ENCODE measurements at regions not wholly inside any gene's neighbourhood (a gene's known extent, or its start where the extent isn't known, plus 50 kb on each side); places are given as distances from the start of the nearest gene placed in this dataset.
"Not testable (repeated sequence)": the region's sequence is repeated elsewhere in the genome, so short reads cannot be mapped to it uniquely, and the experiment has no call there.

DNA sequence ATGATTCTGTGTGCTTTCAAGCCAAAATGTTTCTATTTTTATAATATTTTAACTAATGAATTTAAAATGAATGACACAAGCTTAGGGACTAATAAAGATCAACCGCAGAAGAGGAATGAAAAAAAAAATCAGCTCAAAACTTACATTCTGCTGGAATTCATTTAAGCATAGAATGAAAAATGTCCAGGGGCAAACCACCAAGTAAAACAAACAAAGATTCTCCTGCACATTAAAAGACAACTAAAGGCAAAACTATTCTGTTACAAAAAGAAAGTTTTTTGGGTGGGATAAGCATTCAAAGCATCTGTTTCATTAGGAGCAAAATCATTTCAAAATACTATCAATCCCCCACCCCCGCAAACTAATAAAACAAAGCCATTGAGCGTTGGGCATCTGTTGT, 99.3 kb upstream of the SOX11 start:
- Histone ChIP-seq H3K36me3 (ENCODE audit: insufficient read depth, low read length) (no peaks in the 10 kb centered on the region), H3K4me2 (ENCODE audit: low read length) (peak overlapping the region; percentile 15), H3K27me3 (ENCODE audit: control insufficient read depth, insufficient read depth, low read length) (no peaks in the 10 kb centered on the region), H3K9ac (ENCODE audit: low read depth, low read length) (no peak overlapping the region), H3K9me3 (replicated peaks; ENCODE audit: low read length) (no peaks in the 10 kb centered on the region), H3K4me3 (ENCODE audit: low read length) (no peak overlapping the region), H3K4me1 (ENCODE audit: control insufficient read depth, insufficient read depth, low read length) (peaks cover 27% of the 10 kb centered on the region)

DNA sequence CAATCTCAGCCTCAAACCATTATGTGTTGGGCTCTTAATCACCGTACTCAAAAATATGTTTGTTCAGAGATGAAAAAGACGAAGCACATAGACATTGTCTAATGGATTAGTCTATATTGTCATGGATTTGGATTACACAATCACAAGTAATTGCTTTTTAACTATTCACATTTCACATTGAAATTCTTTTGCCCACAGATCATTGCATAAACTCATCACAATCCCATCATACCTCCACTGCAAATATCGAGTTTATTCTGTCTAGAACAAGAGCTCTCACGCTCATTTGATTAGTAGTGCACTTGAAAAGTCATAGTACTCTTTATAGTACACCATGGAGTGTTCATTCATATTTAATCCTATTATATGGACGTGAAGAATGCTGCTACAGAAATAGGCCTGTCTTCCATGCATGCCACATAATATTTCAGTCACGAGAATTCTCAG, 97.9 kb upstream of the SOX11 start:
- H3K9me3 ChIP-seq (replicated peaks; ENCODE audit: low read length) = no peaks in the 10 kb centered on the region

GRCh38 chr2:5596868-5597267, 95.3 kb upstream of the SOX11 start:
- Histone ChIP-seq H3K36me3 (ENCODE audit: insufficient read depth, low read length) (no peaks in the 10 kb centered on the region), H3K9me3 (replicated peaks; ENCODE audit: low read length) (no peaks in the 10 kb centered on the region), H3K4me2 (ENCODE audit: low read length) (no peak overlapping the region)

More for the DNA sequence above, 97.9 kb upstream of the SOX11 start:
- H3K4me1 ChIP-seq (ENCODE audit: control insufficient read depth, insufficient read depth, low read length) = peaks cover 27% of the 10 kb centered on the region
- H3K36me3 ChIP-seq (ENCODE audit: insufficient read depth, low read length) = no peaks in the 10 kb centered on the region
- H3K9ac ChIP-seq (ENCODE audit: low read depth, low read length) = no peak overlapping the region
- H3K4me2 ChIP-seq (ENCODE audit: low read length) = no peak overlapping the region
- H3K4me3 ChIP-seq (ENCODE audit: low read length) = no peak overlapping the region
- no peaks in the 10 kb centered on the region for H3K27me3 ChIP-seq (ENCODE audit: control insufficient read depth, insufficient read depth, low read length)

DNA sequence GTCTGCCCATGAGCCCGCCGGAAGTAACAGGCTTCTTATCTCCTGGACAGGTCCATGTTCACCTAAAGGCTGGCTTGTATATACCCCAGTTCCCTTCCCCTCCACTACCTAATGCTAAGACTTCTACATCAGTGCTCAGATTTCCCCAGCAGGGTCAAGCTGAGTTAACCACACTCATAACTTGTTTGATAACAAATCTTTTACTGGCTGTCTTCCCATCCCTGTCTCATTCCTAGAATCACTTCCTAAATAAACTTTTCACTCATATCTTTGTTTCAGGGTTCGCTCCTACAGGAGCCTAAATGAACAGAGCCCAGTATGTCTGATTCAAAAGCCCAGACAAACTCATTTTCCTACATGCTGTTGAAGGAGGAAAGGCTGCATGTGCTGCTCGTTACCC, 94.0 kb upstream of the SOX11 start:
- no peak overlapping the region for H3K4me3 ChIP-seq (ENCODE audit: low read length)
- no peaks in the 10 kb centered on the region for H3K36me3 ChIP-seq (ENCODE audit: insufficient read depth, low read length)
- no peaks in the 10 kb centered on the region for H3K9me3 ChIP-seq (replicated peaks; ENCODE audit: low read length)
- no peak overlapping the region for H3K9ac ChIP-seq (ENCODE audit: low read depth, low read length)
- peaks cover 11% of the 10 kb centered on the region for H3K4me1 ChIP-seq (ENCODE audit: control insufficient read depth, insufficient read depth, low read length)
- H3K27me3 ChIP-seq (ENCODE audit: control insufficient read depth, insufficient read depth, low read length) = no peaks in the 10 kb centered on the region
- no peak overlapping the region for H3K4me2 ChIP-seq (ENCODE audit: low read length)

More at GRCh38 chr2:5596868-5597267, 95.3 kb upstream of the SOX11 start:
- Histone ChIP-seq H3K27me3 (ENCODE audit: control insufficient read depth, insufficient read depth, low read length) (no peaks in the 10 kb centered on the region), H3K4me3 (ENCODE audit: low read length) (no peak overlapping the region), H3K9ac (ENCODE audit: low read depth, low read length) (no peak overlapping the region), H3K4me1 (ENCODE audit: control insufficient read depth, insufficient read depth, low read length) (peaks cover 20% of the 10 kb centered on the region)

- Histone ChIP-seq H3K36me3 (ENCODE audit: insufficient read depth, low read length) (no peaks in the 10 kb centered on the region), H3K4me2 (ENCODE audit: low read length) (no peak overlapping the region), H3K9ac (ENCODE audit: low read depth, low read length) (no peak overlapping the region), H3K27me3 (ENCODE audit: control insufficient read depth, insufficient read depth, low read length) (no peaks in the 10 kb centered on the region), H3K4me3 (ENCODE audit: low read length) (no peak overlapping the region), H3K9me3 (replicated peaks; ENCODE audit: low read length) (no peaks in the 10 kb centered on the region), H3K4me1 (ENCODE audit: control insufficient read depth, insufficient read depth, low read length) (no peaks in the 10 kb centered on the region)
Measured at GRCh38 chr2:5609201-5609600, 83.0 kb upstream of the SOX11 start.

DNA sequence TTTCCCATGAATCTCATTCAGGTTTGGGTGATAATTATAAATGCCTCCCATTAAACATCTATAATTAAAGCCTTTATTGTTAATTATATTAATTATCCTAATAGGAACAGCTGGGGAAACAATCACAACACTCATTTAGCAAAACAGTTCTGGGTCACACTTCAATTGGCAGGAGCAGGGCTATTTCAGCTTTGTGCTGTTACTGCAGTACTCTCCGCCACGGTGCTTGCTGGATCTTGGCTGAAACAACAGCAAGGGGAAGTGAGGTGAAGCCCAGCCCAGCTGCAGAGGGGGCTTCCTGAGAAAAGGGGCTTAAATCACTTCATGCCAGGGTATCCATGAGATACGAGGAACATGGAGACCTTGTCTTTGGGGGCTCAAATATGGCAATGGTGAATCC, 79.5 kb upstream of the SOX11 start:
- H3K27me3 ChIP-seq (ENCODE audit: control insufficient read depth, insufficient read depth, low read length) = peaks cover 7% of the 10 kb centered on the region
- H3K9me3 ChIP-seq (replicated peaks; ENCODE audit: low read length) = no peaks in the 10 kb centered on the region
- no peaks in the 10 kb centered on the region for H3K36me3 ChIP-seq (ENCODE audit: insufficient read depth, low read length)
- no peaks in the 10 kb centered on the region for H3K4me1 ChIP-seq (ENCODE audit: control insufficient read depth, insufficient read depth, low read length)
- no peak overlapping the region for H3K4me3 ChIP-seq (ENCODE audit: low read length)
- H3K9ac ChIP-seq (ENCODE audit: low read depth, low read length) = no peak overlapping the region
- H3K4me2 ChIP-seq (ENCODE audit: low read length) = no peak overlapping the region

- Histone ChIP-seq H3K4me3 (ENCODE audit: low read length) (no peak overlapping the region), H3K27me3 (ENCODE audit: control insufficient read depth, insufficient read depth, low read length) (peaks cover 7% of the 10 kb centered on the region), H3K4me1 (ENCODE audit: control insufficient read depth, insufficient read depth, low read length) (peaks cover 7% of the 10 kb centered on the region), H3K4me2 (ENCODE audit: low read length) (no peak overlapping the region), H3K9me3 (replicated peaks; ENCODE audit: low read length) (no peaks in the 10 kb centered on the region), H3K9ac (ENCODE audit: low read depth, low read length) (no peak overlapping the region), H3K36me3 (ENCODE audit: insufficient read depth, low read length) (no peaks in the 10 kb centered on the region)
Measured at GRCh38 chr2:5616019-5616418, 76.2 kb upstream of the SOX11 start.

DNA sequence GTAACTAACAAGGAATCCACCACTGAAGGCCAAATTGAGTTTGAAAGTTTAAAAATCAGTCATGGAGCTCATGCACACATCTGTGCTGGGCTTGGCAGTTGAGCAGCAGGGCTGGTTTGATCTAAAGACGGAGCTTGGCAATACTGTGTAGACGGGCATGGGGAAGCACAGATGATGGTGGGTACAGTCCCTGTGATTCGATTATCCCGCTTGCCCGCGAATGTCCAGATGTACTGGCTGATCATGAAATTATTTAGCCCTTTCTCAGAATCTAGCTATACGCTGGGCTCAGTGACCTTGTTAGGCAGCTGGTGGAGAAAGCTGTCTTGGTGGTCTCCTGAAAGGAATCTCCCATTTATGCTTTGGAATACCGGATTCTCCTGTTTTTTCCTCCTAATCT, 74.8 kb upstream of the SOX11 start:
- H3K36me3 ChIP-seq (ENCODE audit: insufficient read depth, low read length) = no peaks in the 10 kb centered on the region
- H3K4me3 ChIP-seq (ENCODE audit: low read length) = no peak overlapping the region
- no peak overlapping the region for H3K9ac ChIP-seq (ENCODE audit: low read depth, low read length)
- peaks cover 7% of the 10 kb centered on the region for H3K4me1 ChIP-seq (ENCODE audit: control insufficient read depth, insufficient read depth, low read length)
- peaks cover 7% of the 10 kb centered on the region for H3K27me3 ChIP-seq (ENCODE audit: control insufficient read depth, insufficient read depth, low read length)
- no peaks in the 10 kb centered on the region for H3K9me3 ChIP-seq (replicated peaks; ENCODE audit: low read length)
- no peak overlapping the region for H3K4me2 ChIP-seq (ENCODE audit: low read length)

DNA sequence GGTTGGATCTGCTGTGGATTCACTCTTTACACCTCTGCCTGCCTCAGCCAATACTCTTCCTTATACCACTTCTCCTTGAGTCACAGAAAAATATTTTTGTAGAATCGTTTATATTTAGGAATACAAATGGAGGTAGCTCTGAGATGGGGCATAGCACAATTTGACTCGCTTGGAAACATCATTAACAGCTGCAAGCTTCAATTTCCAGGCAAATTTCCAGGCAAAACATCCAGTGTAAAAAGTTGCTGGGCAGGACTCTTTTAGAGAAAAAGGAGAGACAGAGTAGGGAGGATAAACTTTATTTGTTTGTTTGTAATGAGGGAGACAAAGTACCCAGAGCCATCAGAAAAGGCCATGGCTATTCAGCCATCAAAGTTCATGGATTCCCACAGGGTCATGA, 74.4 kb upstream of the SOX11 start:
- Histone ChIP-seq H3K36me3 (ENCODE audit: insufficient read depth, low read length) (no peaks in the 10 kb centered on the region), H3K4me2 (ENCODE audit: low read length) (no peak overlapping the region), H3K4me1 (ENCODE audit: control insufficient read depth, insufficient read depth, low read length) (peaks cover 7% of the 10 kb centered on the region), H3K27me3 (ENCODE audit: control insufficient read depth, insufficient read depth, low read length) (peaks cover 7% of the 10 kb centered on the region), H3K9ac (ENCODE audit: low read depth, low read length) (no peak overlapping the region), H3K4me3 (ENCODE audit: low read length) (no peak overlapping the region), H3K9me3 (replicated peaks; ENCODE audit: low read length) (no peaks in the 10 kb centered on the region)

GRCh38 chr2:5618271-5618670, 73.9 kb upstream of the SOX11 start:
- Histone ChIP-seq H3K36me3 (ENCODE audit: insufficient read depth, low read length) (no peaks in the 10 kb centered on the region), H3K4me3 (ENCODE audit: low read length) (no peak overlapping the region), H3K9me3 (replicated peaks; ENCODE audit: low read length) (no peaks in the 10 kb centered on the region), H3K9ac (ENCODE audit: low read depth, low read length) (no peak overlapping the region), H3K4me2 (ENCODE audit: low read length) (no peak overlapping the region), H3K27me3 (ENCODE audit: control insufficient read depth, insufficient read depth, low read length) (peaks cover 7% of the 10 kb centered on the region), H3K4me1 (ENCODE audit: control insufficient read depth, insufficient read depth, low read length) (peaks cover 7% of the 10 kb centered on the region)

- not testable (repeated sequence) for H3K36me3 ChIP-seq (ENCODE audit: insufficient read depth, low read length); H3K9me3 ChIP-seq (replicated peaks; ENCODE audit: low read length); H3K4me2 ChIP-seq (ENCODE audit: low read length); H3K4me3 ChIP-seq (ENCODE audit: low read length); H3K27me3 ChIP-seq (ENCODE audit: control insufficient read depth, insufficient read depth, low read length); H3K9ac ChIP-seq (ENCODE audit: low read depth, low read length); H3K4me1 ChIP-seq (ENCODE audit: control insufficient read depth, insufficient read depth, low read length)
Measured at GRCh38 chr2:5625556-5626065, 66.6 kb upstream of the SOX11 start.

GRCh38 chr2:5628484-5628883, 63.7 kb upstream of the SOX11 start:
- H3K4me1 ChIP-seq (ENCODE audit: control insufficient read depth, insufficient read depth, low read length); H3K27me3 ChIP-seq (ENCODE audit: control insufficient read depth, insufficient read depth, low read length); H3K36me3 ChIP-seq (ENCODE audit: insufficient read depth, low read length); H3K9me3 ChIP-seq (replicated peaks; ENCODE audit: low read length); H3K4me3 ChIP-seq (ENCODE audit: low read length); H3K4me2 ChIP-seq (ENCODE audit: low read length): not testable (repeated sequence)
- H3K9ac ChIP-seq (ENCODE audit: low read depth, low read length) = peak overlapping the region; percentile 60

Data from skeletal muscle satellite cell (primary cell).